HG03520 (cell line): ENCODE measurements at regions not wholly inside any gene's neighbourhood (a gene's known extent, or its start where the extent isn't known, plus 50 kb on each side); places are given as distances from the start of the nearest gene placed in this dataset.

Source experiments
- ATAC-seq: cut with Tn5 transposase; IDR thresholded peaks from one replicate; pipeline ENCODE4 v1.9.1; 2021; ENCODE audit warnings: mild to moderate bottlenecking, moderate library complexity; ENCODE audit not compliant: unreplicated experiment

DNA sequence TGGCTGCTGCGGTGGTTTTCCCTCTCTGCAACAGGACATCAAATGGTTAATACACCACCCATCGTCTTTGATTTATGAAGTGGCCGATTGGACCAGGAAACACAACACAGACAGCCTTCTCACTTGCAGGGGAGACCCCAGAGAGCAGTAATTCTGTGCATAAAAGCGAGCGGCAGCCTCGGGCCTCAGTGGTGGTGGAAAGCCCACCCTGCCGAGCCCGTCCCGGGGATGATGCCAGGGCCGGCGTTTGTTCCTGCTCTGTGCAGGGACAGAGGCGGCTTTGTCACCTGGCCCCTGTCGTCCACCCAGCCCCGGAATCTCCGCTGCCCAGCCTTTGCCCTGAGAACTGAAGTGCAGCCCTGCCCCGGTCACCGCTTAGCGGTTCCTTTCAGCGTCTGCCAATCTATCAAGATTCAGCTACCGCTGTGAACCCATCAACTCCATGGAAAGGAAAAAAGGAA, 184.4 kb downstream of the TSHZ3 start:
- no peak for ATAC-seq

- no peak for ATAC-seq
Observed at GRCh38 chr19:31160336-31160926, 188.8 kb downstream of the TSHZ3 start.

- ATAC-seq = no peak
Observed at GRCh38 chr19:31154021-31154420, 195.2 kb downstream of the TSHZ3 start.

GRCh38 chr19:31152906-31153305, 196.3 kb downstream of the TSHZ3 start:
- ATAC-seq = no peak

GRCh38 chr19:31149441-31149941, 199.7 kb downstream of the TSHZ3 start:
- ATAC-seq = no peak

DNA sequence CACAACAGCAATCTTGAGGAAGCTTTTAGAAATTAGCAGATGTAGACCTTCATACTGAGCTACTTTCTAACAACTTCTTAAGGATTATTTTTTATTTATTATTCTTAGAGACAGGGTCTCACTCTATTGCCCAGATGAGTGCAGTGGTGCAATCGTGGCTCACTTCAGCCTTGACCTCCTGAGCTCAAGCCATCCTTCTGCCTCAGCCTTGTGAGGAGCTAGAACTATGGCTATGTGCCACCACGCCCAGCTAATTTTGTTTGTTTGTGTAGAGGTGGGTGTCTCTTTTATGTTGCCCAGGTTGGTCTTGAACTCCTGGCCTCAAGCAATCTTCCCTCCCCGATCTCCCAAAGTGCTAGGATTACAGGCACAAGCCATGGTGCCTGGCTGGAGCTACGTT, 200.6 kb downstream of the TSHZ3 start:
- no peak for ATAC-seq

- ATAC-seq = no peak
Observed at GRCh38 chr19:31147234-31147633, 202.0 kb downstream of the TSHZ3 start.

DNA sequence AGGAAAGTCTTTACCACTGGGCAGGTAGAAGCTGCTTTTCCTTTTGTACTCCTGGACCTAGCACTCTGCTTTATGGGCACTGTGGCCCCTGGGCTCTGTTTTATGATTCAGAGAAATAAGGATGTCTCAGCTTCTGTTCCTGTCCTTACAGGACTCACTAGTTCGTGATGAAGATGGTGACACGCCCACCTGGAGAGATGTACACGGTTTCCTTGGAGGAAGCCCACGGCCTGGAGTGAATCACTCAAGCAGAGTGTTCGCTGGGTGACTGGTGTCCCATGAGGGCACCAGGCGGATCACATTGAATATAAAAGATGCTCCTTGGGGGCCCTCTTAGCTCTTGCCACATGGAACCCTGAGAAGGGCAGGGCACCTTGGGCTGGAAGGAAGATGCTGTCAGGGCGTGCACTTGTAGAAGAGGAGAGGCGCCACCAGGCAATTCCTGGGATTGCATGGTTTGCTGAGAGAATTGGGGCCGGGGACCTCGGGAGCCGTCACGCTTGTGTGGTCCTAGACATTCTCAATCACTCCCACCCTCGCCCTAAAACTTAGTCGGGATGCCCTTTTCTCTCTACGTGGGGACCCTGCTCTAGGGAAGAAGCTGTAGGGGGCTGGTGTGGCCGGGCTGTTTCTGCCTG, 202.6 kb downstream of the TSHZ3 start:
- ATAC-seq = no peak

DNA sequence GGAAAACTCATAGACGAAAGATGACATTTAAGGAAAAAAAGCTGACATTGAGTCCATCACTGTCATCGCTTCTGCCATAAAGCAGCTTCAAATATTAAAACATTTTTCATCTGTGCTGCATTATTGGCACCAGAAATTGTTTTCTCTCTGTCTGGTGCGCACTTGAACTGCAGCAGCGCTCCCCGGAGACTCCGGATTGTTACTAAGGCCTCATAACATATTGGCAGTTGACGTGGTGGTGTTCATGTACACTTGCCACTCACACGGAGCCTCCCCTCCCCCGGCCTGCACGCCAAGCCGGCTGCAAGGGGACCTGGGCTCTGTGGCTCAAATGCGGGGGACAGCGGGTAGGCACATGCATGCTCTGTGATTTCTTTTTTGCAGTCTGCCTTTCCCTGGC, 203.2 kb downstream of the TSHZ3 start:
- no peak for ATAC-seq

DNA sequence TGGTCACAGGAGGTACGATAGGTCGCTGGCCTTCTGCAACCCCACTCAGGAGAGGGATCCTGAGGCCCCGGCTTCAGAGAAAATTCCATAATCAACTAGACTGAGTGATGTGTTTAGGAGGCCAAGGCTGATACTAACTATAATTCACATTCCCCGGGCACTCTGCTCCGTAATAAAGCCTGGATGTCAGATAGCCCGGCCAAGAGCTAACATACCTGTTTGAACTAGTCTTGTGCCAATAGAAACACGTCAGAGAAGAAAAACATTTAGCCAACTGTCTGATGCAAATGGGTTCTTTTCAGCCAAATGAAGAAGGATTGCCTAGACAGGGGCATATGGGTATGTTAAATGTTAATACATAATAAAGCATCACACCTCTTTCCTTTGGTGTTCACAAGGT, 204.2 kb downstream of the TSHZ3 start:
- no peak for ATAC-seq

- no peak for ATAC-seq
Observed at GRCh38 chr19:31144075-31144870, 205.0 kb downstream of the TSHZ3 start.

- ATAC-seq = no peak
Observed at GRCh38 chr19:31141301-31141700, 207.9 kb downstream of the TSHZ3 start.

- no peak for ATAC-seq
Observed at GRCh38 chr19:31140717-31141116, 208.5 kb downstream of the TSHZ3 start.

DNA sequence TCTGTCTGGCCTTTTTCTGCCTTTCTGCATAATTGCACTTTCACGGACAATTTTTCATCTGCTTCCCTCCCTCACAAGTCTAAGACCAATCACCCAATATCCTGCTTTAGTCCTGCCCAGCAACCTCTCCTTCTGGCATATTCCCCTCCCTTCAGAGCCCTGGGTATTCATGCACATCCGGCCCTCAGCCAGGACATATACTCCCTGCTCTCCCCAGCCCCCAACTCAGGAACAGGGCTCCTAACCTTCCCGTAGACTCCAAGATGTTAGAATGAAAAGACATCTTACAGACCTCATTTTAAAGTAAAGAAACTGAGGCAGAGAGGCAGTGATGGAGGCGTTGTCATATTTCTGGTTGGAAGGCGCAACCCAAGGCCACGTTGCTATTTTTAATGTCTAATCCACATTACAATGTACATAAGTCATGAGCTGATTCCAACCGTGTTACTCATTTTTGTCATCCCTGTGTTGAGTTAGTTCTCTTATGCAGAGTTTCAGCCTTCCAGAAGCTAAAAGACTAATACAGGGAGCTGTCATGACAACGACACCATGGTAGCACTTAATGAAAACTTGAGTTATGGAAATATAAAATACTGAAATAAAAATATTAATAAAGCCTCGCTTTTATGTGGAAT, 209.2 kb downstream of the TSHZ3 start:
- no peak for ATAC-seq

GRCh38 chr19:31138077-31138476, 211.2 kb downstream of the TSHZ3 start:
- ATAC-seq = no peak

GRCh38 chr19:31135841-31136240, 213.4 kb downstream of the TSHZ3 start:
- ATAC-seq = no peak

GRCh38 chr19:31132753-31133110, 216.5 kb downstream of the TSHZ3 start:
- no peak for ATAC-seq

GRCh38 chr19:31128291-31128690, 220.9 kb downstream of the TSHZ3 start:
- ATAC-seq = no peak

- no peak for ATAC-seq
Observed at GRCh38 chr19:31127134-31127967, 221.9 kb downstream of the TSHZ3 start.

GRCh38 chr19:31126236-31126635, 223.0 kb downstream of the TSHZ3 start:
- no peak for ATAC-seq

DNA sequence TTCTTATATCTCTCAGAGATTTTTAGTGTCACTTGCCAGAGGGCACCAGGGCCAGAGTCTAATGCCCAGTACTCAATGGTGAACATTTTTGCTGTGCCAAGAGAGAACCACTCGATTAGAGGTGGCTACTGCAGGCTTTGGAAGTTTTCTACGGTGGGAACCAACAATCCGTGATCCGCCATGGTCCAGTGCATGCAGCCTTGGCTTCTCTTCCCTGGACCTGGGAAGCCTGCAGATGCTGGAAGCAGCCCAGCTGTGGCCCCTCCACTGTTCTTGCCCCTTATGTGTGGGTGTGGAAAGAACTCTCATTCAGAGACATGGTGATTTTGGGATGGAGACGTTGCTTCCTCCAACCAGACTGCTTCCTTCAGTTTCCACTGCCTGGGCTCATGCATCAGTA, 224.2 kb downstream of the TSHZ3 start:
- no peak for ATAC-seq
